ENCODE measurements at regions not wholly inside any gene's neighbourhood (a gene's known extent, or its start where the extent isn't known, plus 50 kb on each side); places are given as distances from the start of the nearest gene placed in this dataset.

GRCh38 chr13:82772816-82773215 lies 1109.5 kb downstream of the SLITRK1 start:
- DNase-seq, result no peak

GRCh38 chr13:82766732-82767321 lies 1115.4 kb downstream of the SLITRK1 start:
- DNase-seq, result no peak

- DNase-seq, result no peak
Measured at GRCh38 chr13:82758044-82758443, 1124.2 kb downstream of the SLITRK1 start.

- DNase-seq, result no peak
Measured at GRCh38 chr13:82751206-82751605, 1131.1 kb downstream of the SLITRK1 start.

- DNase-seq, result no peak
Measured at GRCh38 chr13:82749551-82749950, 1132.7 kb downstream of the SLITRK1 start.

- DNase-seq, result no peak
Measured at GRCh38 chr13:82747958-82748357, 1134.3 kb downstream of the SLITRK1 start.

GRCh38 chr13:82747291-82747690 lies 1135.0 kb downstream of the SLITRK1 start:
- DNase-seq, result no peak

- DNase-seq, result no peak
Measured at GRCh38 chr13:82740442-82740841, 1141.8 kb downstream of the SLITRK1 start.

GRCh38 chr13:82739881-82740280 lies 1142.4 kb downstream of the SLITRK1 start:
- DNase-seq, result no peak

GRCh38 chr13:82729401-82729800 lies 1152.9 kb downstream of the SLITRK1 start:
- DNase-seq, result no peak

GRCh38 chr13:82720986-82721385 lies 1161.3 kb downstream of the SLITRK1 start:
- no peak for DNase-seq

GRCh38 chr13:82719987-82720386 lies 1162.3 kb downstream of the SLITRK1 start:
- DNase-seq, result no peak

- no peak for DNase-seq
Measured at GRCh38 chr13:82717249-82717648, 1165.0 kb downstream of the SLITRK1 start.

GRCh38 chr13:82713687-82714405 lies 1168.4 kb downstream of the SLITRK1 start:
- no peak for DNase-seq

- DNase-seq, result no peak
Measured at GRCh38 chr13:82702513-82702912, 1179.8 kb downstream of the SLITRK1 start.

- DNase-seq, result no peak
Measured at GRCh38 chr13:82701020-82701419, 1181.3 kb downstream of the SLITRK1 start.

- no peak for DNase-seq
Measured at GRCh38 chr13:82698941-82699340, 1183.3 kb downstream of the SLITRK1 start.

GRCh38 chr13:82698383-82698782 lies 1183.9 kb downstream of the SLITRK1 start:
- DNase-seq, result no peak

GRCh38 chr13:82693607-82694006 lies 1188.7 kb downstream of the SLITRK1 start:
- no peak for DNase-seq

- DNase-seq, result no peak
Measured at GRCh38 chr13:82688400-82688994, 1193.8 kb downstream of the SLITRK1 start.

- no peak for DNase-seq
Measured at GRCh38 chr13:82687884-82688283, 1194.4 kb downstream of the SLITRK1 start.

GRCh38 chr13:82681535-82681934 lies 1200.7 kb downstream of the SLITRK1 start:
- no peak for DNase-seq

GRCh38 chr13:82678052-82678451 lies 1204.2 kb downstream of the SLITRK1 start:
- DNase-seq, result no peak

GRCh38 chr13:82675024-82675423 lies 1207.2 kb downstream of the SLITRK1 start:
- DNase-seq, result no peak
